ENCODE measurements at regions not wholly inside any gene's neighbourhood (a gene's known extent, or its start where the extent isn't known, plus 50 kb on each side); places are given as distances from the start of the nearest gene placed in this dataset.

GRCh38 chr17:77409282-77410161, 268.8 kb downstream of the SEC14L1 start:
- peaks cover 0 to 2% (median 0%) of the 10 kb centered on the region in 4 donors for H3K36me3 ChIP-seq (ENCODE audit: control insufficient read depth in 4 of 4, insufficient read depth in 3 of 4, low read depth in 1 of 4, low read length in 3 of 4)
- H3K9me3 ChIP-seq (ENCODE audit: control insufficient read depth in 4 of 4, low read length in 3 of 4) = no peaks in the 10 kb centered on the region
- H3K4me1 ChIP-seq (ENCODE audit: control insufficient read depth in 4 of 4, insufficient read depth in 4 of 4, low read length in 3 of 4) = peaks cover 0 to 10% (median 4%) of the 10 kb centered on the region in 4 donors
- no peaks in the 10 kb centered on the region for H3K27me3 ChIP-seq (ENCODE audit: control insufficient read depth in 4 of 4, insufficient read depth in 4 of 4, low read length in 3 of 4)
- no peak for DNase-seq (ENCODE audit: low spot score)
- H3K9ac ChIP-seq (ENCODE audit: low read depth in 1 of 2, low read length in 2 of 2) = no peak overlapping the region
- no peak for TF ChIP-seq JUND (IDR thresholded peaks at IDR 0.05)
- TF ChIP-seq RAD21 (IDR thresholded peaks at IDR 0.05) = no peak
- no peak for TF ChIP-seq HNF4G (IDR thresholded peaks at IDR 0.05)
- no peak for TF ChIP-seq YY1 (IDR thresholded peaks at IDR 0.05)
- no peak for TF ChIP-seq FOXA2 (IDR thresholded peaks at IDR 0.05)
- no peak for TF ChIP-seq FOXA1 (IDR thresholded peaks at IDR 0.05)
- TF ChIP-seq GABPA (IDR thresholded peaks at IDR 0.05 in 1 of 2, conservative IDR thresholded peaks at IDR 0.05 in 1 of 2) = no peak
- TF ChIP-seq MAX (IDR thresholded peaks at IDR 0.05) = no peak
- TF ChIP-seq EGR1 (IDR thresholded peaks at IDR 0.05; ENCODE audit: low read depth in 2 of 2) = no peak
- TF ChIP-seq RXRA (IDR thresholded peaks at IDR 0.05) = no peak
- TF ChIP-seq SP1 (IDR thresholded peaks at IDR 0.05) = no peak
- TF ChIP-seq TAF1 (conservative IDR thresholded peaks at IDR 0.05) = no peak
- no peak for TF ChIP-seq HNF4A (conservative IDR thresholded peaks at IDR 0.05)
- TF ChIP-seq REST (IDR thresholded peaks at IDR 0.05) = no peak
- TF ChIP-seq ATF3 (IDR thresholded peaks at IDR 0.05) = no peak
- 85% methylated on average over 34 of the region's 34 CpGs for WGBS
- no peak overlapping the region for H3K27ac ChIP-seq (ENCODE audit: low read depth in 1 of 2, low read length in 2 of 2)
- no peak overlapping the region for H3K4me3 ChIP-seq (ENCODE audit: low read depth in 1 of 3, low read length in 3 of 3)

GRCh38 chr17:77410470-77410869, 269.7 kb downstream of the SEC14L1 start:
- no peak for DNase-seq (ENCODE audit: low spot score)
- H3K36me3 ChIP-seq (ENCODE audit: control insufficient read depth in 4 of 4, insufficient read depth in 3 of 4, low read depth in 1 of 4, low read length in 3 of 4) = peaks cover 0 to 2% (median 0%) of the 10 kb centered on the region in 4 donors
- TF ChIP-seq RAD21 (IDR thresholded peaks at IDR 0.05) (no peak), HNF4G (IDR thresholded peaks at IDR 0.05) (no peak), EGR1 (IDR thresholded peaks at IDR 0.05; ENCODE audit: low read depth in 2 of 2) (no peak), TAF1 (conservative IDR thresholded peaks at IDR 0.05) (no peak), REST (IDR thresholded peaks at IDR 0.05) (no peak), MAX (IDR thresholded peaks at IDR 0.05) (no peak), ZBTB33 (IDR thresholded peaks at IDR 0.05) (no peak), FOXA1 (IDR thresholded peaks at IDR 0.05) (no peak), ATF3 (IDR thresholded peaks at IDR 0.05) (no peak), FOXA2 (IDR thresholded peaks at IDR 0.05) (no peak)
- H3K9ac ChIP-seq (ENCODE audit: low read depth in 1 of 2, low read length in 2 of 2) = no peak overlapping the region
- H3K4me3 ChIP-seq (ENCODE audit: low read depth in 1 of 3, low read length in 3 of 3) = no peak overlapping the region
- WGBS = 94% methylated on average over 13 of the region's 13 CpGs
- peaks cover 0 to 9% (median 3%) of the 10 kb centered on the region in 4 donors for H3K4me1 ChIP-seq (ENCODE audit: control insufficient read depth in 4 of 4, insufficient read depth in 4 of 4, low read length in 3 of 4)
- no peaks in the 10 kb centered on the region for H3K9me3 ChIP-seq (ENCODE audit: control insufficient read depth in 4 of 4, low read length in 3 of 4)
- no peaks in the 10 kb centered on the region for H3K27me3 ChIP-seq (ENCODE audit: control insufficient read depth in 4 of 4, insufficient read depth in 4 of 4, low read length in 3 of 4)
- no peak overlapping the region for H3K27ac ChIP-seq (ENCODE audit: low read depth in 1 of 2, low read length in 2 of 2)

Data from liver (tissue), 7 donors.